ENCODE measurements at regions not wholly inside any gene's neighbourhood (a gene's known extent, or its start where the extent isn't known, plus 50 kb on each side); places are given as distances from the start of the nearest gene placed in this dataset.
A peak's percentile ranks its signal among the peaks of the same experiment; 100 is the strongest.

- DNase-seq = no peak
Measured at GRCh38 chr12:93043192-93043876, 114.2 kb upstream of the EEA1 start.

DNA sequence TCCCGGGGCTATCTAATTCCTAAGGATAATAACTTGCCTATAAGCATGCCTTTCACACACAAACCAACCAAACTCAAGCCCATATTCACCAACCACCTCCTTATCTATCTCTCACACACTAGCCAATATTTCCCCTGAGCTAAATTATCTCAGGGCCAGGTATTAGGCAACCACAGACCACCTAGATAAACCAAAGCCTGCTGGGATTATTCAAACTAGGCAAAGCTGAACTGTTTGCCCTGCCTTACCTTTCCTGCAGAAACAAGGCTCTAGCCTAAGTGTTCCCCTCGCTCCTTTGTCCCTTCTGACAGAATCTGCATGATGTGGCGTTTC, 114.7 kb upstream of the EEA1 start:
- no peak for DNase-seq

DNA sequence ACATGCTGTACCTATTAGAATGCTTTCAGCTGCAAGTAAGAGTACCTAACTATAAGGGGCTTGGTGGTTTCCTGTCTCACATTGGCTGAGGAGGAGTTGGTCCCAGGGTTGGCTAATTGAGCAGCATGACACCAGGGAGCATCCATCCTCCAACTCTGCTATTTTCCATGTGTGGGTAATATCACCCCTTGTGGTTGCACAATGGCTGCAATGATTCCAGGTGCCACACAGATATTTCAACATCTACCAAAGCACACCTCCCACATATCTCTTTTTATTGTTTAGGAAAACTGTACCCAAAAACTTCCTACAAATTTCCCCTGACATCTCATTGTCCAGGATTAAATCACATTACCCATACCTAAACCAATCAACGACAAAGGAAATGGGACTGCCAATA, 118.0 kb upstream of the EEA1 start:
- no peak for DNase-seq

- DNase-seq = no peak
Measured at GRCh38 chr12:93048656-93049055, 119.6 kb upstream of the EEA1 start.

- DNase-seq = peak in 2 of 3 donors; percentile 28 to 34
Measured at GRCh38 chr12:93050026-93050747, 121.1 kb upstream of the EEA1 start.

DNA sequence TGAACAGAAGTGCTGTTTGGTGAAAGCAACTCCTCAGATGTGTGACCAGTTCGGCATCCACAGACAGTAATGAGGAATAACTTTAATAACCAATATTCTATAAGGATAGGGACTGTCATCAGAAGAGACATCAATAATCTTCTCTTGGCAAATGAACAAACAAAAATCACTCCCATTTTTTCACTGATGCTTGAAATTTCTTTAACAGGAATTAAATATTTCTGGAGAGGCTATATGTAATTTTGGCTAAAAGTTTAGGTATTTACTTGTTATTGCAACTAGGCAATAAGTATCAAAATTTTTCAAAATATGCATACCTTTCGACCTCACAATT, 121.6 kb upstream of the EEA1 start:
- no peak for DNase-seq

GRCh38 chr12:93054021-93054420, 124.9 kb upstream of the EEA1 start:
- DNase-seq = no peak

DNA sequence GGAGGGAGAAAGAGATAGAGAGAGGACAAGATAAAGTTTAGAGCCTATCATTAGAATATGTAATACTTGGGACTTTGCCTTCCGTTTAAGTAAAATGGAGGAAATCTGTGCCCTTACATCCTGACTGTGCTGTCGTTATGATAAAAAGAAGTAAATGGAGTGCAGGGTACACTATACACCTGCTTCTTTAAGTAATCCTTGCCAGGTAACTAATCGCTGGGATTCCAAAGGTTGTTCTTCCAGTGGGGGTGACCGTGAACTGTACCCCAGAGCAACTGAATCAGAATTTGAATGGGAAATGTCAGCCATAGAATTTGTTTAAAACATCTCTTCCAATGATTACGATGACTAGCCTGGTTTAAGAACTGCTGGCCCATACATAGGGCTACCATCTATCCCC, 126.1 kb upstream of the EEA1 start:
- no peak for DNase-seq

GRCh38 chr12:93056971-93057535, 128.0 kb upstream of the EEA1 start:
- no peak for DNase-seq

- DNase-seq = no peak
Measured at GRCh38 chr12:93058280-93058679, 129.2 kb upstream of the EEA1 start.

- no peak for DNase-seq
Measured at GRCh38 chr12:93059288-93059687, 130.2 kb upstream of the EEA1 start.

GRCh38 chr12:93059925-93060665, 131.0 kb upstream of the EEA1 start:
- DNase-seq = peak in 1 of 3 donors; percentile 36

GRCh38 chr12:93060666-93061472, 131.8 kb upstream of the EEA1 start:
- peak; percentile 91 to 96 (median 92) for DNase-seq

DNA sequence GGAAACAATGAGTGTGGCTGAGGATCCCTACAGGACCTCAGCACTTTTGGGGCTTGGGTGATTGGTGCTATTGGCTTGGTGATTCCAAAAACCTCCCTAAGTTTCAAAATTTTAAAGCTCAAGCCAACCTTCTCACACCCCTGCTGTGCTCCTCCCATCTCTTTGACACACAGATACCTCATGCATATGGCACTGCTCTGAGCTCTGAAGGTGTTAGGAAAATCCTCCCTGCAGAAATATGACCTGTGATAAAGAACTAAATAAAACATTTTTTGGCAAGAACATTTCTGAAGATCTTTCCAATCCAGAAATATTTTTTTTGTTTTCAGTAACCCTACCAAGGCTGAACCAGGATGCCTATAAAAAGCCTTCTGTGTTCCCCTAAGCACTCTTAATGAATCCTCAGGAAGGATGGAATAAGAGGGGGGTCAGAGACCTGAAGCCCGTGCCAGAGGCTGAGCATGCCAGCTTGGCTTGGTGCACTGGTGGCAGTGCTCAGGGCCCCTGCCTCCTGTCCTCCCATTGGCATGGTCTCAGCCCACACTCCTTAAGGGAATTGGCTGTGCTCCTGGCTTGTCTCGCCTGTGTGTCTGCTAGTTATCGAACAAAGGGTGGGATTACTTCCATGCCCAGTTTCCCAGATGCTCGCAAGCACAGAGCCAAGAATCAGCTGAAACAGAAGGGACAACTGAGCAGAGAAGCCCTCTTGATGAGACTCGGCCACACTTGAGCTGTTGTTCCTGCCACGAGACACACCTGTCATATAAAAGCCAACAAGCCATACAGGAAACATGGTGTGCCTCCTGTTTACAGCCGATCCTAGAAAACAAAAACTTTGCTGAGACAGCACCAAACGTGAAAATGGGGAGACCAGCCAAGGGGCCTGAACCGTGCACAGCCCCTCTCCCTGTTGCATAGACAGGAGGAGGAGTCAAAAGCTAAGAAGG, 132.7 kb upstream of the EEA1 start:
- DNase-seq = peak; percentile 40 to 83 (median 54)

- DNase-seq = no peak
Measured at GRCh38 chr12:93065896-93066295, 136.8 kb upstream of the EEA1 start.

GRCh38 chr12:93072340-93072739, 143.2 kb upstream of the EEA1 start:
- DNase-seq = no peak

DNA sequence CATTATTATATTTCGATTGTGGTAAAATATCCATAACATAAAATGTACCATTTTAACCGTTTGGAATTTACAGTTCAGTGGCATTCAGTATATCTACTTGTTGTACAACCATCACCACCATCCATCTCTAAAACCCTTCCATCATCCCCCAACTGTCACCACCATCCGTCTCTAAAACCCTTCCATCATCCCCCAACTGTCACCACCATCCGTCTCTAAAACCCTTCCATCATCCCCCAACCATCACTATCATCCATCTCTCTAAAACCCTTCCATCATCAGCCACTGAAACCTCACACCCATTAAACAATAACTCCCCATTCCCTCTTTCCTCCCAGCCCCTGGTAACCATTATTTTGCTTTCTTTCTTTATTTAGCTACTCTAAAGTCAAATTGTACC, 144.2 kb upstream of the EEA1 start:
- DNase-seq = no peak

DNA sequence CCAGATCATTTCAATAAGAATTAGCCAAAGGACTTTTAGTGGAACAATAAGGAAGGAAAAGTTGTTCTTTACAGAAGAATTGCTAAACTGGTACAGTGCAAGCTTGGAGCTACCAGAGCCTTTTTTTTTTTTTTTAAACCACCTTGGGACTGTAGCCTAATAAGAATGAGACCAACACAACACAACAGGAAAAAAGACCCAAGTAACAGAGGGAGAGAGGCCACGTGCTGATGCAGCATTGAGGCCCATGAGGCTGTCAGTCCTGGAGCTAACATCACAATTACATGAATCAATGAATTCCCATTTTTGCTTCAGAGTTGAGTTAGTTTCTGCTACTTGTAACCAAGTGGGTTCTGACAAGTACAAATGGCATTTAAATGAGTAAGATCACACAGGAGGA, 149.0 kb upstream of the EEA1 start:
- no peak for DNase-seq

GRCh38 chr12:93078577-93078976, 149.5 kb upstream of the EEA1 start:
- DNase-seq = no peak

DNA sequence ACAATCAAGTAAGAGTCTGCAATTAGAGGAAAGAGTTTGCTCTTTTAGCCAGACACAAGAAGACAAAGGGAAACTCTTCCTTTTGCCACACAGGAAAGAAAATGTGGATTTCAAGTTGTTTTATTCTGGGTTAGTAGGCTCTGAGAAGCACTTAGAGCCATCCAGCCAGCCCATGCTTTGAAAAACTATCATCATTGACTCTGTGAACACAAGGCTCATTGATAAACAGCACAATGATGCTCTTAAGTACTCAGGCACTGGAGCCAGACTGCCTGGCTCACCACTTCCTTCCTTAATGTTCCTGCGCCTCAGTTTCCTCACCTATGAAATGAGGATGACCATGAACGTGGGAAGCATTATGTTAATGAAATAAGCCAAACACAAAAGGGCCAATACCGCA, 150.2 kb upstream of the EEA1 start:
- no peak for DNase-seq

DNA sequence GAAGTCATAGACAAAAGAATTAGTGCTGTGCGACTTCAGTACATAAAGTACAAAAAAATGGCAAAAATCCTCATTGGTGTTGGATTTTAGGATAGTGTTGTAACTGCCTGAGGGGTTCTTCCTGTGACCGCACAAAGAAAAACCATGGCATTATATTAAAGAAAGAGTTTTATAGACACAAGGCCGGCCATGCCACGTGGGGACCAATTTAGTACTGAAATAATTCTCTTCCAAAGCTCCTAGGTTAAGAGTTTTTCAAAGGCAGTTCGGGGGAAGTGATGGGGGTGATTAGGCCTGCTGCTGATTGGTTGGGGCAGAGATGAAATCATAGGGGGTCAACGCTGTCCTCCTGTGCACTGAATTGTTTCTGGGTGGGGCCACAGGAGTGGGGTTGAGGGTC, 150.9 kb upstream of the EEA1 start:
- no peak for DNase-seq

All from muscle of back (tissue), 3 donors.